GM10248 (cell line): ENCODE measurements at regions not wholly inside any gene's neighbourhood (a gene's known extent, or its start where the extent isn't known, plus 50 kb on each side); places are given as distances from the start of the nearest gene placed in this dataset.

Experiments
- CTCF ChIA-PET: fragments of 300-600 bp; sonication (Branson Sonifier 250); formaldehyde crosslinking; extraction: SDS; loops from one replicate; lab custom pipeline; 2021; ENCODE audit warnings: antibody characterized with exemption; lab: Yijun Ruan, JAX
- POLR2A ChIA-PET: fragments of 350-650 bp; sonication (Branson Sonifier 250); formaldehyde crosslinking; extraction: SDS; loops from one replicate; lab custom pipeline; 2020; ENCODE audit warnings: antibody characterized with exemption; lab: Yijun Ruan, JAX
- DNase-seq: peaks from one replicate; pipeline ENCODE4 v3.0.0; 2012; ENCODE audit errors: extremely low spot score
- CTCF ChIP-seq: IDR thresholded peaks from 2 replicates; pipeline ENCODE4 v1.5.1; 2012; ENCODE audit warnings: mild to moderate bottlenecking, low read depth; ENCODE audit errors: extremely low read depth, missing control alignments, control extremely low read depth

- CTCF ChIA-PET, result no interaction called here
- POLR2A ChIA-PET, result no interaction called here
- DNase-seq, result no peak
- TF ChIP-seq CTCF, result no peak
These were observed 52.1 kb upstream of the HTATIP2 start for GRCh38 chr11:20311444-20311843.

GRCh38 chr11:20310596-20311394 is 52.7 kb upstream of the HTATIP2 start:
- POLR2A ChIA-PET, result no interaction called here
- TF ChIP-seq CTCF, result no peak
- DNase-seq, result no peak
- CTCF ChIA-PET, result interaction anchor here (1.4 kb wide), 2 partner anchors 12 to 14 kb away, joined by 4 to 5 read pairs; no protein-coding TSS in a partner anchor

DNA sequence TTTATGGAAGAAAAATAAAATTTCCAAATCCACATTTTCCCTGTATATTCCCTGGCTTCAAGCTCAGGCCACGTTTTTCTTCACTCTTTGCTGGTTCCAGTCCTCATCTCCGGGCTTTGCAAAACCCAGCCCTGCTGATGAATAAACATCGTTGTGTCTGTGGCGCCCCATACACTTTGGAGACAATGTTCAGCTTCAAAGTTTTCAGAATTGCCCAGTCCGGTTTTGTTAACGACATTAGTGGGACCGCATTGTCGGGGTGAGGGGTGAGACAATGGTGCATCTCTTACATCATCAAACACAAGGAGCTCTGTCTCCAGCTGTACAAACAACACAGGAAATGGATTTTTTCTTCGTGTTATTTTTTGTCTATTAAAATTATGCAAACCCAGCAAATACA is 53.4 kb upstream of the HTATIP2 start:
- POLR2A ChIA-PET, result no interaction called here
- CTCF ChIA-PET, result interaction anchor here (1.4 kb wide), 2 partner anchors 13 kb away, joined by 4 to 5 read pairs; no protein-coding TSS in a partner anchor
- no peak for DNase-seq
- TF ChIP-seq CTCF, result no peak

DNA sequence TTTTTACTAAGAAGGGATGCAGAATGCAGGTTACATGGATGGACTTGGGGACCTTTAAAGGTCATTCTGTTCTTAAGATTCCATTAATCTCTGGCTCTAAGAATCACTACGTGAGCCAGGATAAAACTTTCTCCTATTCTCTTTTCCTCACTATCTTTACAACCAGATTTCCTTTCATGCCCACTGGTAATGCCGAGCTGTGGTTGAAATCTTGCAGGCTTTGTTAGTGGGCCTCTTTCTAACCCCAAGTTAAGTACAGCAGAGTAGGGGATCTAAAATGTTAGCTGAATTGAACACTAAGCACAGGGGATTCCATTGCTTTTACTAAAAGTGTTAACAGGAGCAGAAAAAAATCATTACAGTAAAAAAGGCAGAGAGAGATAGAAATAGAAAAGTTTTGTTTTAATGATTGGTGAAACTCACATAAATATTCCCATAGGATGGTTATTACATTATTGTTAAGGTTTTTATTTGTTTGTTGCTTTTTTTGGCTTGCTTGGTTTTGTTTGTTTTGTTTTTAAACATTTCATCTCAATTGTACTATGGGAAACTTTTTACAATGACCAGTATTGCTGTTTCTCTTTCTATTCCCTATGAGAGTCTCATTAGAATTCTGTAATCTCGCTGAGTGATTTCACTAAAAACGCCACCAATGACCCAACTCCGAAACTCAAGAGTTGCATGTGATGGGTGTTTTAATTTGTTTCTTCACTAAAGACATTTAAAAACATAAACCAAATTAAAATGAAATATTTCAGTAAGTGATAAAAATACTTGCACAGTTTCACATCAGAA is 54.1 kb upstream of the HTATIP2 start:
- DNase-seq, result no peak
- TF ChIP-seq CTCF, result no peak
- ChIA-PET CTCF (interaction anchor here (1.4 kb wide), 3 partner anchors 13 to 22 kb away, joined by 4 to 5 read pairs (median 4); no protein-coding TSS in a partner anchor), POLR2A (no interaction called here)

DNA sequence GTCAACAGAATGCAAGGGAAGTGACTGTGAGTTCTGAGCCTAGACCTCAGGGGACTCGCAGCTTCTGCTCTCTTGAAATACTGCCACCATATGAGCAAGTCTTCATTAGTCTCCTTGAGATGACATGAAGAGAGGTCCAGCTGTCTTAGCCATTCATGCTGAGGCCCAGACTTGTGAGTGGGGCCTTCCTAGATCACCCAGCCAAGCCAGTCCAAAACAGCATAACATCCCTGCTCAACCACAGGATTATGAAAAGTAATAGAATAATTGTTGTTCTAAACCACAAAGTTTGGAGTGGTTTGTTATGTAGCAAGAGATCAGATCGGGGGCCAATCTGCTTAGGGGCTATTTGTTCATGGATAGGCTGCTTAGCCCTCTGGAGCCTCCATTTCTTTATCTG is 54.9 kb upstream of the HTATIP2 start:
- POLR2A ChIA-PET, result no interaction called here
- CTCF ChIA-PET, result interaction anchor here (0.9 to 1.4 kb wide), 2 partner anchors 9 to 22 kb away, joined by 3 to 4 read pairs; no protein-coding TSS in a partner anchor
- no peak for DNase-seq
- no peak for TF ChIP-seq CTCF

GRCh38 chr11:20303391-20303965 is 60.0 kb upstream of the HTATIP2 start:
- DNase-seq, result no peak
- POLR2A ChIA-PET, result no interaction called here
- CTCF ChIA-PET, result interaction anchor here (1.0 kb wide), 1 partner anchor 24 kb away, joined by 3 read pairs; no protein-coding TSS in a partner anchor
- TF ChIP-seq CTCF, result no peak
